Brain pericyte (primary cell): ENCODE measurements at regions not wholly inside any gene's neighbourhood (a gene's known extent, or its start where the extent isn't known, plus 50 kb on each side); places are given as distances from the start of the nearest gene placed in this dataset.

Experiments used
- DNase-seq: peaks from one replicate; pipeline ENCODE4 v3.0.0-alpha.2; 2012; ENCODE audit warnings: low read depth, low spot score

- no peak for DNase-seq
These were observed 418.2 kb downstream of the KLF12 start for GRCh38 chr13:73715911-73716510.

DNA sequence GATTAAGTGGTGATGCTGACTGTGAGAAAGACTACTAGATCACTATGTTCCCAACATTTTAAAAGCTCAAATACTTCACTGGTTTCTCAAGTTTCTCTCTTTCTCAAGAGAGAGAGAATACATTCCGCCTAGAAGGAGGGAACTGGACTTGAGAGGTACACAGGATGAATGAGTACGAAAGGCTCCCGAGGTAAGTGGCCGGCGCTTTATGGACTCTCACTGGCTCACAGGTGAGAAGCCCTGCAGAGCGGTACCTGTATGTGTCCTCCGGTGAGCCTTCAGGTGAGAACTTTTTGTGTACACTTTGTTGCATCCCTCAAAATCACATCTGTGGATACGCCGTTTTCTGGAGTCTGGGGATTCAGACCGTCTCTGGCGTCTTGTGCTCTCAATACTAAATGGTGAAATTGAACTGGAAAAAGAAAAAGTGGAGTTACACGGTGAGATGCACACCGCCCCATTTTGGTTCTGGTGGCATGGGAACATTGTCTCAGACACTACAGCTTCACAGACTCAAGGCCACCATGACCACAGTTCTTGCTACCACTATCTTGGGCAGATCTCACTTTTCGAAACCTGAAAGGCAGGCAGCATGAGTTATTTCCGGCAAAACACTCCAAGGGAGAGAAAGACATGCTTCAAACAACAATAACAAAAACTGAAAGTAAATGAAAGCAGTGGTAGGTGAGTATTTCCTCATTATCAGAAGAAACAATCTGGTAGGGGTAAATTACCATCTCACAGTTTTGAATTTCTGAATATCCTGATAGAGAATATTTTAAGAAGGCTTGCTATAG is 418.9 kb downstream of the KLF12 start:
- DNase-seq, result no peak

DNA sequence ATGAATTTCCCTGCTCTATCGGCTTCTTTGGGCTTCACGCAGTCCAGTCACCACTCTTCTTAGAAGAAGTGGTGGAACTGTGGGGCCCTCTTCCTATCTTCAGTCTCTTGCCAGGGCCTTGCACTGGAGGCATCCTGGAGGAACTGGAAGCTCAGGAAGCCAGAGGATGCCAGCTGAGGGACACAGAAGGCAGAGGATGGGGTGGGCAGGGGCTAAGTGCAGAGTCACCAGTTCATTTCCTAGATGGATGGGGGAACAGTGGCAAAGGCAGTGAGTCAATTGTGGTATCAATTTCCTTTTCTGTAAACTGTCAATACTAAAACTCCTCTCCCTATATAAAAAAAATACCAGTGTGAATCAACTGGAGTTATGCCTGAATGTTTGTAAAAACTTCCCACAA is 419.7 kb downstream of the KLF12 start:
- no peak for DNase-seq

DNA sequence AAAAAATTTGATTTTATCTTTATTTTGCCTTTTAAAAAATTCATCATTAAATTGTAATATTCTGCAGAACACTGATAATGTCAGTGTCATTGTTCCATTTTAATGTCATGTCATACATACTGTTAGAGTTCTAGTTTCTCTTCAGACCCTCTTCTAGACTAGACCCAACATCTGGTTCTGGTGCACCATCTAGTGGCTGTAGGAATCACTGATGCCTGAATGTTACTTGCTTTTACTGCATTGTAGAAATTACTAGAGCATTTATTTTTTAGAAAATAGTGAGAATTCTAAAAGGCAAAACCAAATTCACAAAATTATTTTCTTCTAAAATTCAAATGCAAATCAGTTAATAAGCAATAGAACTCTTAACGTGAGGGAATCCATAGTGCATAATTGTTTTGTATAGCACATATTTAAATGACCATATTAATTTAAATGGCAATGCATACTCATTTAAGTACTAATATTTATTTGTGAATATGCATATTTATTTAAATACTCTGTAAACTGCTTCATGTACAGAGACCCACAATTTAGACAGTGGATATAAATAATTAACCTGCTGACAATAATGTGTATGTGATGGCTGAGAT is 425.7 kb downstream of the KLF12 start:
- DNase-seq, result no peak

DNA sequence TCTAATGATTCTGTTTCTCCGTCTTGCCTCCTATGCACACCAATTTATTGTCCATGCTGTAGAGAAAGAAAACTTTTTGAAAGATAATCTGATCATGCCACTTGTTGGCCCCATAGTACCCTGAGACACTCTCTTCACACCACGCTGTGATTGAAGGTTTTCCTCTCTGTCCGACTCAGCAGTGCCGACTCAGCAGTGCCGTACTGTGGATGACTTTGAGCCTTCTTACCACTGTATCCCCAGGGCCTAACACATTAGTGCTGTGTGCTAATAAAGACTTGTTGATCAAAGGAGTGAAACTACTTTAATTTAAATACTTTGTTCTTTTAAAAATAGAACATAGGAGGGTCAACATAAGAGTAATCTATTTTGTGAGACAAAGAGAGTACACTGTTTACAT is 429.6 kb downstream of the KLF12 start:
- no peak for DNase-seq

DNA sequence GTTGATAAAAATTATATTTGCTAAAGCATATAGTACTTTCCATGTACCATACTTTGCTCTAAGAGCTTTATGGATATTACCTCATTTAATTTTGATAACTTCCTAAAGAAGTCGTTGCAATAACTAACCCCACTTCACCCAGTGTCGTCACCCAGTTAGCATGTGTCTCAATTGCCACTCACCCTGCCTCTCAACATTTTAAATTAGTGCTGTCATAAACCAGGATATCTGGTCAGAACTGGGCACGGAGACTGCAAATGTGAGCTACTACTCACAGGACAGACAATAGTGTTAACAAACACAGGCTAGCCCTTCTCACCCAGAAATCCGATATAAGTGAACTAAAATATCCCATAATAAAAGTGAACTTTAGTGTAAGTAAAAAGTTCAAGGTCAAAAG is 430.6 kb downstream of the KLF12 start:
- no peak for DNase-seq

DNA sequence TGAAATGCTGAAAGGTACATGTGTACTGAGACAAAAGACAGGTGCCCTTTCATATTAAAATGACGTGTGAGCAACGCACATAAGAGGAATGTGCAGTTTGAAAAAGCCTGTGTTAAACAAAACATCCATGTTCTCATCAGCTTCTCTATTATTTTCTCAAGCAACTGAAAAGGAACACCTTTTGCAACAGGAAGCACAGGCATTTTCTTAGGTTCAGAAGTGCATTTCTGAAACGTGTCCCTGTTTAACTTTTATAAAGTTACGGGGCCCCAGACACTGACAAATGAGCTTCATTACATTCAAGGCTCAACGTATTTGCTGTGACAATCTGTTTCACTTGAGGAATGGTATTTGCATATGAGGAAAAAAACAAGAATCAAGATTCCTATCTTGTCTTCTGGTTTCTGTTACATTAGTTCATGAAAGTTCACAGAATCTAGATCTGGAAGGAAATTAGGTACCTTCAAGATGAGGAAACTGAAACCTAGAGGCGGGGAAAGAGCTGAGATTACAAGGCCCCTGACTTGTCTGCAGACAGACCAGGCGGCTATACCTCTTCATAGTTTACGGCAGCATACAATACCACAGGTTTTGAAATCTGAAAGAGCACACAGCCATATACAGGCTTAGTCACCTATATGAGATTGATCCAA is 431.7 kb downstream of the KLF12 start:
- no peak for DNase-seq

- DNase-seq, result no peak
These were observed 433.0 kb downstream of the KLF12 start for GRCh38 chr13:73701160-73701559.

- DNase-seq, result no peak
These were observed 435.3 kb downstream of the KLF12 start for GRCh38 chr13:73698859-73699258.

- DNase-seq, result no peak
These were observed 437.0 kb downstream of the KLF12 start for GRCh38 chr13:73697166-73697565.

GRCh38 chr13:73696713-73697112 is 437.5 kb downstream of the KLF12 start:
- DNase-seq, result no peak

DNA sequence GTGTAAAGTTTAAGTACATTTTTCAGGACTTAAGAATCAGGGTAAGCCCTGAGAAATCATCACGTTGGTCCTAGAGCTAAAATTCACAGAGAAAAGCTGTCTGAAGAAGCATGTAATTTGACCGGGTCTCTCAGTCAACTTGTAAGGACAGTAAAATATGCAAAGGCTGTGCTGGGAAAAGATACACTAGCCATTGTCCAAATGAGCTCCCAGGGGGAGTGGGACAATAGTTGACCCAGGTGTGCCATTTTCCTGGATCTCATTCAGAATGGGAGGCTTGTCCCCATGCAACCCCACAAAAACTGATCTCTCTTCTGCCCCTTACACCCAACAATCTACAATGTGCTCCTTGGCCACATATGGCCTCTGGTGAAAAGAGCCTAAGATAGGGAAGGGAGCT is 437.9 kb downstream of the KLF12 start:
- no peak for DNase-seq

- no peak for DNase-seq
These were observed 438.9 kb downstream of the KLF12 start for GRCh38 chr13:73695325-73695724.

- DNase-seq, result no peak
These were observed 441.0 kb downstream of the KLF12 start for GRCh38 chr13:73693215-73693614.

DNA sequence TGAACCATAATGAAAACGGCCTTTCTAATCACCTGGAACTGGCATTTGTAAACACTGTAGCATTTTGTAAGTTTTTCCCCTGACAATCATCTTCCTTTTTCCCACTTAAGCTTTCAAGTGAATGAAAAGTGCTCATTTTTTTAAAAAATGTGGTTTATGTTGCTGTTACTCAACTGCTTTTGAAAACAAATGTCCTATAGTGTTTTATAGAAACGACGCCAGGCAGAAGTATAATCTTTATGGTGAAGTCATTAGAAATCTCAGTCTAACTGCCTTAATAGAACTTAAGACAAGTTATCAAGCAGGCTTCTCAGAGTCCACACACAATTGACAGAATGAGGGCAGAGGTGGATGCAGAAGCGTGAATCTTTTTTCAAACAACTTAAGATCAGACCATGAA is 442.3 kb downstream of the KLF12 start:
- DNase-seq, result no peak

DNA sequence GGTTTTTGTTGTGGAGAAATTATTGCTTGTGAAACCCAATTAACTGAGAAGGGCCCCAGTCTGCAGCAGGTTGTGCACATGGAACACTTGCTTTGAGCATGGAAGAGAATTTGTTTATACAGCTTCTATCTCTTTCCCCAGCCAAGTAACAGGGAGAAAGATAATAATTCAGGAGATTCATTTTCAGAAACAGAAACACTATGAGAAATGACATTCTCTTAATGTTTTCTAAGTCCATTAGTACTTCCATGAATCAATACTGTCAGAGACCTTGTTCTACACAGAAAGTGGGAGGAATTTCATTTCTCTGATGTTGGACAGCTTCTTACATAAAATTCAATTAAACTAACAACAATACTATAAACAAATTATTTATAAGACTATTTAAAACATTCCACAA is 446.3 kb downstream of the KLF12 start:
- no peak for DNase-seq

- DNase-seq, result no peak
These were observed 447.1 kb downstream of the KLF12 start for GRCh38 chr13:73687087-73687486.

DNA sequence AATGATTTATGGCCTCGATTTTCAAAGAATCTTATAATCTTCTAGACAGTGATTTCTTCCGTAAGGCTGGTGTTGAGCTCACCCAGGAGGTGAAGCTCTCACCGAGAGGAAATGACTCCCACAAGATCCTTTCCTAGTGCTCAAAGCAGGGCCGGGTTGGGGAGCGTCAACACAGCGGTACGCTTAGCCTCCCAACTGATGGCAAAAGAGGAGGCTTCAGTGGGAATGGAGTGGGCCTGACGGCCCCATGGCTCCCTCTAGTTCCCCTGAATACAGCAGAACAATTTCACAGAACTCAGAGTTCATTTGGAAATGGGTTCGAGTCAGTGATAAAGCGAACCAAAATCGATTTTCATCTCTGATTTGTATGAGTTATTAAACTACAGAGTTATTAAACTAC is 449.5 kb downstream of the KLF12 start:
- DNase-seq, result no peak

- DNase-seq, result no peak
These were observed 449.9 kb downstream of the KLF12 start for GRCh38 chr13:73684286-73684685.

GRCh38 chr13:73683746-73684145 is 450.5 kb downstream of the KLF12 start:
- no peak for DNase-seq

- no peak for DNase-seq
These were observed 452.4 kb downstream of the KLF12 start for GRCh38 chr13:73681779-73682178.

DNA sequence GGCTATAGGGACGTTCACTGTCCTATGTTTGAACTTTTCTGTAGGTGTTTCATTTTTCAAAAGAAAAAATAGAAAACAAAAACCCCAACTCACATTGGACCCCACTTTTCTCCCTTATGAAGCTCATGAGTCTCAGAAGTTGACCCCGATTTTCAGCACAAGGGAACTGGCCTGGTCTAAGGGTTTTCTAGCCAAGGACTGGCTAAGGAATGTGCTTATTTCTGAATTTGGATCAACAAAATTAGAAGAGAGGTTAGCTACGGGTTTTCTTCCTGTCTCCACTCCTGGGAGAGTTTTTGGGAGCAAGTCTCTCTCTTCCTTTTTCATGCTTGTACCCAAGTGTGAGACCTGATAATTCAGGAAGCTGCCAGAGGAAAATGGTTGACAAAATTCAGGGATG is 453.2 kb downstream of the KLF12 start:
- DNase-seq, result no peak
